Small intestine (tissue), 7 donors: ENCODE measurements at regions not wholly inside any gene's neighbourhood (a gene's known extent, or its start where the extent isn't known, plus 50 kb on each side); places are given as distances from the start of the nearest gene placed in this dataset.
A peak's percentile ranks its signal among the peaks of the same experiment; 100 is the strongest.

Source experiments
- DNase-seq, 2 donors: peaks; one replicate each; pipeline versions ENCODE4 v3.0.0 to v3.0.0-alpha.2; 2013
- FAIRE-seq: peaks from 2 replicates; lab custom pipeline; 2012; peaks lifted over from hg19 to GRCh38; lab: Jason Lieb, UNC
- H3K27ac ChIP-seq, 3 donors: one replicate each; pipeline ENCODE4 v1.5.1; 2013; ENCODE audit warnings: low read length in 2 of 3, mild to moderate bottlenecking in 2 of 3, control low read depth in 1 of 3, inconsistent platforms in 1 of 3, low read depth in 1 of 3, moderate library complexity in 1 of 3
- H3K27me3 ChIP-seq, 3 donors: one replicate each; pipeline ENCODE4 v1.6.1; 2013; ENCODE audit warnings: low read length in 3 of 3, inconsistent platforms in 1 of 3; ENCODE audit not compliant: control insufficient read depth in 3 of 3, insufficient read depth in 3 of 3
- H3K36me3 ChIP-seq, 3 donors: one replicate each; pipeline ENCODE4 v1.6.1; 2013; ENCODE audit warnings: low read length in 3 of 3, inconsistent platforms in 1 of 3, low read depth in 1 of 3, mild to moderate bottlenecking in 1 of 3, moderate library complexity in 1 of 3; ENCODE audit not compliant: control insufficient read depth in 3 of 3, insufficient read depth in 2 of 3
- H3K4me1 ChIP-seq, 3 donors: one replicate each; pipeline ENCODE4 v1.6.1; 2013; ENCODE audit warnings: low read length in 2 of 3, inconsistent platforms in 1 of 3, low read depth in 1 of 3, mild to moderate bottlenecking in 1 of 3, moderate library complexity in 1 of 3; ENCODE audit not compliant: control insufficient read depth in 3 of 3, insufficient read depth in 2 of 3
- H3K4me3 ChIP-seq, 3 donors: one replicate each; pipeline ENCODE4 v1.5.1; 2013; ENCODE audit warnings: low read length in 3 of 3, control low read depth in 1 of 3, inconsistent platforms in 1 of 3, low read depth in 1 of 3, mild to moderate bottlenecking in 1 of 3, moderate library complexity in 1 of 3
- H3K9me3 ChIP-seq, 2 donors: one replicate each; pipeline ENCODE4 v1.6.1; 2013; ENCODE audit warnings: low read depth in 1 of 2, low read length in 1 of 2; ENCODE audit not compliant: control insufficient read depth in 2 of 2, insufficient read depth in 1 of 2
- WGBS, 3 donors: extraction: QIAGEN DNeasy Blood & Tissue Kit; methylation state at CpG; one replicate each; pipeline ENCODE4 v1.1.7; 2013; 5-methylcytosine and 5-hydroxymethylcytosine counted together
- donor health status: healthy with polysubstance abuse.
- donor health status: control.
- donor health status: control.
- donor health status: Bipolar disorder and iron deficiency.
- donor health status: healthy.

GRCh38 chr13:80047406-80047805 lies 293.5 kb downstream of the SPRY2 start:
- no peaks in the 10 kb centered on the region for H3K4me1 ChIP-seq
- H3K36me3 ChIP-seq = no peaks in the 10 kb centered on the region
- no peak for DNase-seq
- no peaks in the 10 kb centered on the region for H3K9me3 ChIP-seq
- H3K27me3 ChIP-seq = no peaks in the 10 kb centered on the region
- H3K27ac ChIP-seq = no peak overlapping the region
- H3K4me3 ChIP-seq = no peak overlapping the region
- FAIRE-seq = no peak
- WGBS, 3 donors = 79 to 88% (median 81%) methylated on average over 8 of the region's 8 CpGs

- no peaks in the 10 kb centered on the region for H3K9me3 ChIP-seq
- no peaks in the 10 kb centered on the region for H3K36me3 ChIP-seq
- 56 to 68% (median 62%) methylated on average over 4 of the region's 4 CpGs for WGBS, 3 donors
- DNase-seq = no peak
- H3K27ac ChIP-seq = no peak overlapping the region
- H3K4me1 ChIP-seq = no peaks in the 10 kb centered on the region
- H3K4me3 ChIP-seq = no peak overlapping the region
- H3K27me3 ChIP-seq = no peaks in the 10 kb centered on the region
- FAIRE-seq = no peak
Observed at GRCh38 chr13:80040981-80041317, 300.0 kb downstream of the SPRY2 start.

DNA sequence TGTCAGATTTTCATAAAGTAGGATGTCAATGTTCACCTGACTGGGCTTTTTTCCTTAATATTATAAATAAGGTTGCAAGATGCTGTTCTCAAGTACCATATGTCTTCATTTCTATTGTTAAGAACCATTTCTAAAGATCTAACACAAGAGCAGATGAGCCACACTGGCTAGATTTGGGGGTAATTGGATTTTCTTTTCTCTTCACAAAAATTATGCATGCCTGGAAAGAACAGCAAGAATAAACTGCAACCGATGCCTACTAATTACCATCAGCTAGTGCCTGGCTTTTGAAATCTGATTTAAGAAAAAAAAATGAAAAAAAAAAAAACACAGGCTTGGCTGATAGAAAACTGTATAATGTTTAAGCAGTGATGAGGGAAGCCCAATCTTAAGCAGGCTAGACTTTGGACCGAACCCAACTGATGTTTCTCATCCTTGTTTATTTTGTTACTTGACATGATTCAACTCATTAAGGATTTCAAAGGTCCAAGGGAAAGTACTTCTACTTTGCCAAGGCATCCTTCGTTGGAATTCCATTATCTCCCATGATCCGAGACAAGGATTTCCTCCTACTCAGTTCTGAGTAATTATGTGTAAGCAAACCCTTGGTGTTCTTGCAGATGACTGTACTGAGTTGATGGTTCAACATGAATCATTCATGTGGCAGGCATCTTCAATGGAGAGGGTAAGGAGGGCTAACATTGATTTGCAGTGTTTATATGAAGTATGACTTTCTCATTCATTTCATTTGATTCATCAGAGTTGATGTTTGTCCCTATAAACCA lies 300.5 kb downstream of the SPRY2 start:
- H3K4me3 ChIP-seq = no peak overlapping the region
- H3K4me1 ChIP-seq = no peaks in the 10 kb centered on the region
- DNase-seq (peak; percentile 45 to 73), FAIRE-seq (no peak)
- no peaks in the 10 kb centered on the region for H3K9me3 ChIP-seq
- H3K27me3 ChIP-seq = no peaks in the 10 kb centered on the region
- no peaks in the 10 kb centered on the region for H3K36me3 ChIP-seq
- H3K27ac ChIP-seq = no peak overlapping the region
- WGBS, 3 donors = 31 to 45% (median 36%) methylated on average over 4 of the region's 4 CpGs

DNA sequence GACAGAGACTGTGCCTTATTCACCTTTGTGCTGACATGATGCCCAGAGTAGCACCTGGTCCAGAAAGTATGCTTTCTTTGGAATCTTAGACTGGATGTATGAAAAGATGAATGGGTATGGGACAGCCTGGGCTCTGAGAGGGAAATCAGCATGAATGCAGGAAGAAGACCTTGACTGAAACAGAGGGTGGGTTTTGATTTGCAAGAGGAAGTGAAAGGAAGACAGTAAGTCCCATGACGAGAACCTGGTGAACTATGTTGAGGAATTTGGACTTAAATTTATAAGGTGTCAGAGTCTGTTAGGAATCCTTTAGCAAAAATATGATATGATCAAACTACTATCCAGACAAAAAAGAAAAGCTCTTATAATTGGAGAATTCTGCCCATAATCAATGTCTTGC lies 301.9 kb downstream of the SPRY2 start:
- no peaks in the 10 kb centered on the region for H3K27me3 ChIP-seq
- 67 to 88% (median 69%) methylated on average over 1 of the region's 1 CpG for whole genome bisulfite sequencing, 3 donors
- DNase-seq = no peak
- H3K36me3 ChIP-seq = no peaks in the 10 kb centered on the region
- no peaks in the 10 kb centered on the region for H3K4me1 ChIP-seq
- no peak overlapping the region for H3K4me3 ChIP-seq
- FAIRE-seq = no peak
- H3K9me3 ChIP-seq = no peaks in the 10 kb centered on the region
- H3K27ac ChIP-seq = no peak overlapping the region

- DNase-seq (no peak), FAIRE-seq (no peak)
- Histone ChIP-seq H3K27me3 (no peaks in the 10 kb centered on the region), H3K36me3 (no peaks in the 10 kb centered on the region), H3K4me1 (no peaks in the 10 kb centered on the region), H3K27ac (no peak overlapping the region), H3K4me3 (no peak overlapping the region), H3K9me3 (no peaks in the 10 kb centered on the region)
Observed at GRCh38 chr13:80038371-80038770, 302.6 kb downstream of the SPRY2 start.

GRCh38 chr13:80037505-80037888 lies 303.4 kb downstream of the SPRY2 start:
- WGBS, 3 donors = 81 to 95% (median 94%) methylated on average over 2 of the region's 2 CpGs
- FAIRE-seq = no peak
- Histone ChIP-seq H3K4me3 (no peak overlapping the region), H3K4me1 (no peaks in the 10 kb centered on the region), H3K27ac (no peak overlapping the region), H3K27me3 (no peaks in the 10 kb centered on the region), H3K36me3 (no peaks in the 10 kb centered on the region), H3K9me3 (no peaks in the 10 kb centered on the region)
- DNase-seq = no peak

DNA sequence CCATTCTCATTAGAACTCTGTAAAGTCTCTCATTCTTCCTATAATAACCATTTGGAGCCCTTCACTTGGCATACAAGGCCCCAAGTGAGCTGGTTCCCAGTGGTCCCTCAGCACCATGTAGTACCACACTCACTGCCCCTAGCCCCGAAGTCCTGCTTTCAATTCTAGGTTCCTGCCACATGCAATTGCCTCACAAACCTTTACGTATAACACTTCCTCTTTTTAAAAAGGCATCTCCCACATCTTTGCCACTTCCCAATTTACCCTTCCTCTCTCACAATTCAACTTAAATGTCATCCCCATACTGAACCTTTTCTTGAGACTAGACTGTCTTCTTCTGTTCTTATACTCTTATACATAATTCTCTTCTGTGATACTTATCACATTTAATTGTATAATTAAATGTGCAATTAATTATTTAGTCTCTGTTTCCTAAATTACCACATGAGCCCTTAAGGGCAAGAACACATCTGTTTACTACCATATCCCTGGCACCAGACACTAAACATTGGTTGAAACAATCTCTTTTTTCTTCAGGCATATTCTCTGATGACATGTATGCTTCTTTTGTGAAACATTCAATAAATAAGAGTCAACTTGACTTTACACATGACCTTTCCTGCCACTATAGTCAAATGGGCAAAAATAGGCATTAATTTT lies 304.0 kb downstream of the SPRY2 start:
- H3K27me3 ChIP-seq = no peaks in the 10 kb centered on the region
- no peaks in the 10 kb centered on the region for H3K4me1 ChIP-seq
- H3K27ac ChIP-seq = no peak overlapping the region
- no peak overlapping the region for H3K4me3 ChIP-seq
- 71 to 82% (median 77%) methylated on average over 2 of the region's 2 CpGs for whole genome bisulfite sequencing, 3 donors
- no peaks in the 10 kb centered on the region for H3K9me3 ChIP-seq
- no peaks in the 10 kb centered on the region for H3K36me3 ChIP-seq
- no peak for FAIRE-seq
- DNase-seq = no peak

GRCh38 chr13:80035096-80035495 lies 305.8 kb downstream of the SPRY2 start:
- WGBS, 3 donors = 65 to 77% (median 66%) methylated on average over 1 of the region's 1 CpG

More at GRCh38 chr13:80035096-80035495, 305.8 kb downstream of the SPRY2 start:
- Histone ChIP-seq H3K4me1 (peaks cover 0 to 2% (median 0%) of the 10 kb centered on the region in 3 donors), H3K36me3 (no peaks in the 10 kb centered on the region), H3K9me3 (no peaks in the 10 kb centered on the region), H3K27ac (no peak overlapping the region), H3K4me3 (no peak overlapping the region), H3K27me3 (no peaks in the 10 kb centered on the region)
- no peak for FAIRE-seq
- no peak for DNase-seq
